ENCODE measurements at regions not wholly inside any gene's neighbourhood (a gene's known extent, or its start where the extent isn't known, plus 50 kb on each side); places are given as distances from the start of the nearest gene placed in this dataset.

- no peak for TF ChIP-seq GATA2 (IDR thresholded peaks at IDR 0.05; ENCODE audit: low read depth, low read length)
- TF ChIP-seq GATA3 (IDR thresholded peaks at IDR 0.05; ENCODE audit: low read depth, low read length): no peak
These were observed 215.7 kb downstream of the KATNAL1 start for GRCh38 chr13:30091691-30092090.
